Keratinocyte (primary cell): ENCODE measurements at regions not wholly inside any gene's neighbourhood (a gene's known extent, or its start where the extent isn't known, plus 50 kb on each side); places are given as distances from the start of the nearest gene placed in this dataset.

Experiments used
- DNase-seq: peaks from one replicate; pipeline ENCODE4 v3.0.0-alpha.2; 2011; ENCODE audit warnings: low read depth, missing footprints, low spot score
- FAIRE-seq: peaks from 2 replicates; lab custom pipeline; 2011; peaks lifted over from hg19 to GRCh38; lab: Jason Lieb, UNC
- H2AFZ ChIP-seq: 2 replicates; pipeline ENCODE4 v1.6.0; 2012; ENCODE audit warnings: low read length, control low read depth, inconsistent platforms; ENCODE audit not compliant: control insufficient read depth
- H3K27ac ChIP-seq: 2 replicates; pipeline ENCODE4 v1.5.1; 2011; ENCODE audit warnings: low read length; ENCODE audit not compliant: control insufficient read depth, insufficient read depth
- H3K27me3 ChIP-seq: 3 replicates; pipeline ENCODE4 v1.6.0; 2011; ENCODE audit warnings: low read length; ENCODE audit not compliant: control insufficient read depth, insufficient read depth; ENCODE audit errors: extremely low read depth
- H3K36me3 ChIP-seq, 2 experiments: 2 replicates in 1 of 2; 3 replicates in 1 of 2; pipeline ENCODE4 v1.5.1; 2011; ENCODE audit warnings: low read length in 2 of 2, mild to moderate bottlenecking in 1 of 2; ENCODE audit not compliant: control insufficient read depth in 2 of 2, insufficient read depth in 2 of 2; ENCODE audit errors: extremely low read depth in 1 of 2
- H3K4me1 ChIP-seq: 3 replicates; pipeline ENCODE4 v1.5.1; 2011; ENCODE audit warnings: low read length; ENCODE audit not compliant: control insufficient read depth, insufficient read depth; ENCODE audit errors: extremely low read depth
- H3K4me2 ChIP-seq: 3 replicates; pipeline ENCODE4 v1.6.0; 2011; ENCODE audit warnings: low read depth, low read length; ENCODE audit not compliant: control insufficient read depth, insufficient read depth; ENCODE audit errors: extremely low read depth
- H3K4me3 ChIP-seq, 3 experiments: fragments of 200-600 bp in 1 of 3; sonication (generic) in 1 of 3; 2 replicates in 2 of 3; 3 replicates in 1 of 3; pipeline ENCODE4 v1.5.1; 2011 to 2016; ENCODE audit warnings: low read length in 3 of 3, mild to moderate bottlenecking in 3 of 3, control low read depth in 2 of 3, inconsistent platforms in 1 of 3, low read depth in 1 of 3, mixed read lengths in 1 of 3, mixed run types in 1 of 3, moderate library complexity in 1 of 3; ENCODE audit not compliant: control insufficient read depth in 2 of 3, insufficient read depth in 2 of 3; ENCODE audit errors: extremely low read depth in 1 of 3
- H3K79me2 ChIP-seq: 2 replicates; pipeline ENCODE4 v1.6.0; 2012; ENCODE audit warnings: low read length; ENCODE audit not compliant: control insufficient read depth, insufficient read depth
- H3K9ac ChIP-seq: 3 replicates; pipeline ENCODE4 v1.6.0; 2011; ENCODE audit warnings: low read length; ENCODE audit not compliant: control insufficient read depth, insufficient read depth; ENCODE audit errors: extremely low read depth
- H3K9me1 ChIP-seq: 3 replicates; pipeline ENCODE4 v1.6.0; 2011; ENCODE audit warnings: low read length; ENCODE audit not compliant: control insufficient read depth, insufficient read depth; ENCODE audit errors: extremely low read depth
- H3K9me3 ChIP-seq: 2 replicates; pipeline ENCODE4 v1.5.1; 2012; ENCODE audit warnings: low read depth, low read length; ENCODE audit not compliant: control insufficient read depth
- H4K20me1 ChIP-seq: 3 replicates; pipeline ENCODE4 v1.6.0; 2011; ENCODE audit warnings: low read length; ENCODE audit not compliant: control insufficient read depth, insufficient read depth; ENCODE audit errors: extremely low read depth
- EZH2 ChIP-seq: IDR thresholded peaks from one replicate; pipeline ENCODE4 v1.6.1; 2012; ENCODE audit warnings: inconsistent platforms, mild to moderate bottlenecking, low read length, moderate library complexity
- dilution Hi-C: fragments of 300-500 bp; cut with MboI; formaldehyde crosslinking; loops from one replicate; pipeline ENCODE4 v1.7.0; 2020; ENCODE audit warnings: low sequenced_read_pairs; ENCODE audit not compliant: extremely low pct_ligation_motif_present
- TF ChIP-seq, protein P1 (sequence below), 3 experiments: IDR thresholded peaks in 1 of 3; conservative IDR thresholded peaks in 1 of 3; optimal IDR thresholded peaks in 1 of 3; 2 replicates in 2 of 3; 3 replicates in 1 of 3; pipeline versions ENCODE3 to v1.5.1; 2011; ENCODE audit warnings: low read length in 3 of 3, mild to moderate bottlenecking in 3 of 3, moderate library complexity in 2 of 3, control low read depth in 1 of 3, inconsistent platforms in 1 of 3; ENCODE audit not compliant: insufficient read depth in 2 of 3; ENCODE audit errors: extremely low read depth in 1 of 3

DNA sequence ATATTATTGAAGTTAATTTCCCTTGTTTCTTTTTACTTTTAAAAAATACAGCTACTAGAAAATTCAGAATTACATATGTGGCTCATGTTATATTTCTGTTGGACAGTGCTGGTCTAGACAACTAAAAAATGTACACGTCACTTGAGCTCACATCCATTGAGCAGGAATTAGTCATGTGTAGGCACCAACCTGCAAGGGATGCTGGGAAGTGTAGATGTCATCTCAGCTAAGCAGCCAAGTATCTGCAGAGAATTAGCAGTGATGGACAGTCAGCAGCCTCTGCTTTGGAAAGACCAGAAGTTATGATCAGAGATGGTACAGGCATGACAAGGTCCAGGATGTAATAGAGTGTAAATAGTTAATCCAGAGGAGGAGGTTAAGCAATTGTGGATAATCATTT lies 87.1 kb upstream of the HS3ST2 start:
- Histone ChIP-seq H3K27me3 (no peaks in the 10 kb centered on the region), H2AFZ (no peak overlapping the region), H3K9me1 (no peaks in the 10 kb centered on the region), H3K79me2 (no peaks in the 10 kb centered on the region), H3K9ac (no peak overlapping the region), H4K20me1 (no peaks in the 10 kb centered on the region), H3K9me3 (no peaks in the 10 kb centered on the region), H3K27ac (no peak overlapping the region), H3K4me2 (no peak overlapping the region), H3K36me3 (no peaks in the 10 kb centered on the region), H3K4me3 (no peak overlapping the region), H3K4me1 (no peaks in the 10 kb centered on the region)
- FAIRE-seq (no peak), DNase-seq (no peak)
- dilution Hi-C loops = no loop called here
- no peak for TF ChIP-seq EZH2
- TF ChIP-seq, protein P1, sequence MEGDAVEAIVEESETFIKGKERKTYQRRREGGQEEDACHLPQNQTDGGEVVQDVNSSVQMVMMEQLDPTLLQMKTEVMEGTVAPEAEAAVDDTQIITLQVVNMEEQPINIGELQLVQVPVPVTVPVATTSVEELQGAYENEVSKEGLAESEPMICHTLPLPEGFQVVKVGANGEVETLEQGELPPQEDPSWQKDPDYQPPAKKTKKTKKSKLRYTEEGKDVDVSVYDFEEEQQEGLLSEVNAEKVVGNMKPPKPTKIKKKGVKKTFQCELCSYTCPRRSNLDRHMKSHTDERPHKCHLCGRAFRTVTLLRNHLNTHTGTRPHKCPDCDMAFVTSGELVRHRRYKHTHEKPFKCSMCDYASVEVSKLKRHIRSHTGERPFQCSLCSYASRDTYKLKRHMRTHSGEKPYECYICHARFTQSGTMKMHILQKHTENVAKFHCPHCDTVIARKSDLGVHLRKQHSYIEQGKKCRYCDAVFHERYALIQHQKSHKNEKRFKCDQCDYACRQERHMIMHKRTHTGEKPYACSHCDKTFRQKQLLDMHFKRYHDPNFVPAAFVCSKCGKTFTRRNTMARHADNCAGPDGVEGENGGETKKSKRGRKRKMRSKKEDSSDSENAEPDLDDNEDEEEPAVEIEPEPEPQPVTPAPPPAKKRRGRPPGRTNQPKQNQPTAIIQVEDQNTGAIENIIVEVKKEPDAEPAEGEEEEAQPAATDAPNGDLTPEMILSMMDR (optimal IDR thresholded peaks at IDR 0.05 in 1 of 3, IDR thresholded peaks at IDR 0.05 in 1 of 3, conservative IDR thresholded peaks at IDR 0.05 in 1 of 3; ENCODE audit: extremely low read depth in 1 of 3, insufficient read depth in 2 of 3, low read length in 3 of 3) = no peak

DNA sequence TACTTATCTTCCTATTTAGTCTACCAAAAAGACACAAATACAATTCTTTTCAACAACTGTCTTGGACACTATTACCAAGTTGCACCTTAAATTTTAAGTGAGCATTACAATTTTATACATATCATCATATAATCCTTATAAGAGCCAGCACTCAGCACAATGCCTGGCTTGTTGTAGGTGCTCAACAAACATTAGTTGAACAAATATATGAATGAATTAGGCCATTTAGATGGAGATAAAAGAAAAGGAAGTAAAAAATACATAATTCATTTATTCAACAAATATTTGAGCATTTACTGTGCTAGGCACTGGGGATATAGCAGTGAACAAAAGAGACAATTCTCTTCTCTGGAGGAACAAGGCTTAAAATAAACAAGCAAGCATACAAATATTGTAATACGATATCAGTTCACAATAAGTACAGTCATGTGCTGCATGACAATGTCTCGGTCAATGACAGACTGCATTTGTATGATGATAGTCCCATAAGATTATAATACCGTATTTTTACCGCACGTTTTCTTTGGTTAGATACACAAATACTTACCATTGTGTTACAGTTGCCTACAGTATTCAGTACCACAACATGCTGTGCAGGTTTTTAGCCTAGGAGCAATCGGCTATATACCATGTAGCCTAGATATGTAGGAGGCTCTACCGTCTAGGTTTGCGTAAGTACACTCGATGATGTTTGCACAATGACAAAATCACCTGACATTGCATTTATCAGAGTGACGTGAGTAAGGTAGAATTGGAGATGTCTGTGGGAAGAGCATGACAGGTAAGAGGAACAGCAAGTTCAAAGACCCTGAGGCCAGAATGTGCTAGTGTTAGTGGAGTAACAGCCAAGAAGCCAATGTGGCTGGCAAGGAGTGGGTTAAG lies 86.4 kb upstream of the HS3ST2 start:
- DNase-seq = no peak
- Histone ChIP-seq H3K36me3 (no peaks in the 10 kb centered on the region), H3K9ac (no peak overlapping the region), H3K79me2 (no peaks in the 10 kb centered on the region), H3K4me2 (no peak overlapping the region), H3K27ac (no peak overlapping the region), H3K9me3 (no peaks in the 10 kb centered on the region), H3K9me1 (no peaks in the 10 kb centered on the region), H3K4me3 (no peak overlapping the region), H3K27me3 (peaks cover 2% of the 10 kb centered on the region), H2AFZ (no peak overlapping the region), H3K4me1 (no peaks in the 10 kb centered on the region), H4K20me1 (no peaks in the 10 kb centered on the region)
- dilution Hi-C loops = no loop called here
- FAIRE-seq = no peak
- no peak for TF ChIP-seq EZH2
- TF ChIP-seq, protein P1 (optimal IDR thresholded peaks at IDR 0.05 in 1 of 3, IDR thresholded peaks at IDR 0.05 in 1 of 3, conservative IDR thresholded peaks at IDR 0.05 in 1 of 3; ENCODE audit: extremely low read depth in 1 of 3, insufficient read depth in 2 of 3, low read length in 3 of 3) = no peak
